ENCODE measurements at regions not wholly inside any gene's neighbourhood (a gene's known extent, or its start where the extent isn't known, plus 50 kb on each side); places are given as distances from the start of the nearest gene placed in this dataset.
"Not testable (repeated sequence)": the region's sequence is repeated elsewhere in the genome, so short reads cannot be mapped to it uniquely, and the experiment has no call there.

- DNase-seq (ENCODE audit: low read depth) = no peak
Measured at GRCh38 chr5:152046361-152046760, 121.7 kb upstream of the GLRA1 start.

GRCh38 chr5:152038856-152039255 is 114.2 kb upstream of the GLRA1 start:
- not testable (repeated sequence) for DNase-seq (ENCODE audit: low read depth)

- not testable (repeated sequence) for DNase-seq (ENCODE audit: low read depth)
Measured at GRCh38 chr5:152026328-152027024, 101.8 kb upstream of the GLRA1 start.

DNA sequence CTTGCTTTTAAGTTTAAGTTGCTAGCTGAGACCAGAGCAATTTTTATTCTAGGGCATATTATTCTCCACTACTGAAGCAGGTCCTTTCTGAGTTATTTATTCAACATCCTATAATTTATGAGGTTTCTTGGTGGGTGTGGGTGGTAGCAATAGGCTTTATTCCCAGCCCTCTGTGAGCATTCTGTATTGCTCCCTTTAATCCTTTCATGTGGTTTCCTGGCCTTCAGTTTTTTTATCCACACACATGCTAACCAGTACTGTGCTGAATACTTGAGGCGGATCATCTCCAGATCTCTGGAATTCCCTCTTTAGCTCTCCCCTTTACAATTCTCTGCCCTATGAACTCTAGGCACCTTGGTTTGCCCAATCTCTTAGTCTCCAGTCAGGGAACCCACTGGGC is 91.8 kb upstream of the GLRA1 start:
- no peak for DNase-seq (ENCODE audit: low read depth)

GRCh38 chr5:152007653-152008335 is 83.1 kb upstream of the GLRA1 start:
- no peak for DNase-seq (ENCODE audit: low read depth)

DNA sequence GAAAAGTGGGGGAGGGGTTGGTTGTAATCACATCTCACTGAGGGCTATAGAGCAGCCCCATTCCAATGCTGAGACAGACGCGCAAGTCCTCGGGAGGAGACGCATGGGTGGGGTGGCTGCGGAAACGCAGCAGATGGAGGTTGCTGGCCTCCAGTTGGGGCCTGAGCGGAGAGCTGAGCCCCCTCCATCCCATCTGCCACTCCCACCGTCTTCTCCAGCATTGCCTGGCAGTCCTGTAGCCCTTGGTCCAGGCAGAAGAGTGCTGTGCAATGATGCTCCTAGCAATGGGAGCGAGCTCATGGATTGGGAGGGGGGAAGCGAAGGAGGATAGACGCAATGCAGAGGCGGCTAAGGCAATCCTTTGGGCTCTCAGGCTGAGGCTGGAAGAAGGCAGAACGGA is 79.4 kb upstream of the GLRA1 start:
- DNase-seq (ENCODE audit: low read depth) = no peak

Data from T-helper 22 cell (primary cell).